Activated T-cell treated with anti-CD3 and anti-CD28 coated beads for 24 hours (primary cell): ENCODE measurements at regions not wholly inside any gene's neighbourhood (a gene's known extent, or its start where the extent isn't known, plus 50 kb on each side); places are given as distances from the start of the nearest gene placed in this dataset.
"Not testable (repeated sequence)": the region's sequence is repeated elsewhere in the genome, so short reads cannot be mapped to it uniquely, and the experiment has no call there.

Source experiments
- DNase-seq: peaks from one replicate; pipeline ENCODE4 v3.0.0-alpha.2; 2020; ENCODE audit warnings: low read depth

DNA sequence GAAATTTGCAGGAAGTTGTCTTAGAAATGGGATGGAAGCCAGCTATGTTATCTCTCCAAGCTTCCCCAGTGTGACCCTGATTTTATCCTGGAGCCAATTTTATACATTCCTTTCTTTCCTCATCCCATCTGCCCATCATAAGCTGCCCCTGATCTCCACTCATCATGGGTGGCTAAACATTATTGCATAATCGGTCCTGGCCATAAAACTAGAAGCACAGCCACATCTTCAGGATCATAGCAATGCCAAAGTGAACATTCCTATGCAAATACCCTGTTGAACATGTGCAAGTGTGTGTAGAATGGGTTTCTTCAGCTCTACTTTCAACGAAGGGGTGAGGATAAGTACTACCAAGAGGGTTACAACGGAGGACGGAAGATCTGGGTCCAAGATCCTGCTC lies 50.6 kb upstream of the COG2 start:
- DNase-seq, result no peak

GRCh38 chr1:230589951-230590350 lies 52.3 kb upstream of the COG2 start:
- no peak for DNase-seq

GRCh38 chr1:230588323-230588746 lies 53.9 kb upstream of the COG2 start:
- no peak for DNase-seq

DNA sequence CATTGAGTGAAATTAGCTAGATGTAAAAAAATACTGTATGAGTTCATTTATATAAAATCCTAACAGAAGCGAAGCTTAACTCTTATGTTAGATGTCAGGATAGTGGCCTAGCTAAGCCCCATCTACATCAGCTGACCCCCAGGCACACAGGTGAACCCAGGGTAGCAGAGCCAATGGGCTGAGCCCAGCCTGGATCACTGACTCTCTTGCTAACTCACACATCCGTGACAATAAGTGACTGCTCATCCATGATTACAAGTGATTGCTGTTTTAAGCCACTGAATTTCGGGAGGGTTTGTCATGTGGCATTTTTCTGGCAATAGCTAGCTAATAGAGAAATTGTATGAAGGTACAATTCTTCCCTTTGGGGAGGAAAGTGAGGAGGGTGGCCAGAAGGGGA lies 55.2 kb upstream of the COG2 start:
- no peak for DNase-seq

- DNase-seq, result no peak
These were observed 57.6 kb upstream of the COG2 start for GRCh38 chr1:230584660-230585059.

- no peak for DNase-seq
These were observed 60.7 kb upstream of the COG2 start for GRCh38 chr1:230581446-230582079.

- DNase-seq, result no peak
These were observed 63.7 kb upstream of the COG2 start for GRCh38 chr1:230578616-230579015.

- DNase-seq, result no peak
These were observed 64.7 kb upstream of the COG2 start for GRCh38 chr1:230577537-230577936.

GRCh38 chr1:230575886-230576500 lies 66.3 kb upstream of the COG2 start:
- DNase-seq, result no peak

DNA sequence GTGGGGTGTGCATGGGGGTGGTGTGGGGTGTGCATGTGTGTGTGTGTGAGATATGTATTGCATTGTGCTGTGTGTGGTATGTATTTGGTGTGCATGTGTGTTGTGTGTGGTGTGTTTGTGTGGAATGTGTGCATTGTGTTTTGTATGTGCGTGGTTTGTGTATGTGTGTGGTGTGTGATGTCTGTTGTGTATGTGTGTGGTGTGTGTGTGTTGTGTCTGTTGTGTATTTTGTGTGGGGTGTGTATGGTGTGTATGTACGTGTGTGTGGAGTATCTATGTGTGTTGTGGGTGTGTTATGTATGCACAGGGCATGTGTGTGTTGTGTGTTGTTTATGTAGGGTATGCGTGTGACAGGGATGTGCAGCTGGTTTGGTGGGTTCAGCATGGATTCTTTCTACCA lies 67.8 kb upstream of the COG2 start:
- DNase-seq, result no peak

DNA sequence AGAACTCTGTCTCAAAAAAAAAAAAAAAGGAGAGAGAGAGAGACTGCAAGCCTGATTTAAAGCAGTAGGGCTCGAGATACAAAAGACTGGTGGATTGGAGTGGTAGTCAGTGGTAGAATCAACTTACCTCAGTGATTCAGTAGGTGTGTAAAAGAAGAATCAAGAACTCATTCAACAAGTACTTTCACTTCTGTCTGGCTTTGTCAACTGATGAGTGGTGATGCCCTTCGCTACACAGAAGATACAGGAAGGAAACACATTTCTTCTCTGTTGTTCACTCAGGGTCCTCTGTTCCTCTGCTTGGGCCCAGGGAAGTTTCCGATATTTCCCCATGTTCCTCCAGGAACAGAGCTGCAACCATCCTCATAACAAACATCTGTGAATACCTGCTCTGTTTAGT lies 68.6 kb upstream of the COG2 start:
- DNase-seq, result no peak

DNA sequence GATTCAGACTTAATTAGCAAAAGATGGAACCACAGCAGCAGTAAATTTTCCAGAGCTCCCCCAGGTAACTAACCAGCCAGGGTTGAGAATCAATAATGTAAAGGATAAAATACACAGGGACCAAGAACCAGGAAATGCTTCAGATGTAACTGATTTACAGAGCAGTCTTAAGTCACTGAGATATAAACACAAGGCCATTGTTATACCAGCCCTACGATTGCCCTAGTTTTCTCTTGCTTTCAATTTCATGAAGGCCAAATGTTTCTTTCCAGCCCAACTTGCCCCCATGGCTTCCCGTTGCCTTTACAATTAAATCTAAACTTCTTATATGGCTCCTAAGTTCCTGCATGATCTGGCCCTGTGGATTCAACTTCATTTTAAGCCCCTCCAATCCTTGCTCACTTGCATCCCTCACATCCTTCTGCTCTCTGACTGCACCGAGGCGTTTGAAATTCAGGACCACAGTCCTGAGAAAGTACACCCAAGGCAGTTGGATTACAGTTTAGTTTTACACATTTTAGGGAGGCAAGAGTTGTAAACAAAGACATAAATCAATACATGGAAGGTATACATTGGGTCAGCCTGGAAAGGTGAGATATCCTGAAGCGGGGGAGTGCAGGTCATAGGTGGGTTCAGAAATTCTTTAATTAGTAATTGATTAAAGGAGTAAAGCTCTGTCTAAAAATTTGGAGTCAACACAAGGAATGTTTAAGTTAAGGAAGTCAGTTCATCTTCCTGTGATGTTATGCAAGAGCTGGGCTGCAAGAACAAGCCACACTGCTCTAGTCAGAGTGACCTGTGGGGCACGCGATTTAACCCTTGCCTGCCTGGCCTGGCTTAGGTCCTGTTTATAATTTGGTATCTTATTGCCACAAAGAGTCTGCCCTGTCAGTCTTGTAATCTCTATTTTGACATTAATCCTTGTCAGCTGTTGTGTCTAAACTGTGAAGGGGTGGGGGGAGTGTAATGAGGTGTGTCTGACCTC lies 69.9 kb upstream of the COG2 start:
- no peak for DNase-seq

DNA sequence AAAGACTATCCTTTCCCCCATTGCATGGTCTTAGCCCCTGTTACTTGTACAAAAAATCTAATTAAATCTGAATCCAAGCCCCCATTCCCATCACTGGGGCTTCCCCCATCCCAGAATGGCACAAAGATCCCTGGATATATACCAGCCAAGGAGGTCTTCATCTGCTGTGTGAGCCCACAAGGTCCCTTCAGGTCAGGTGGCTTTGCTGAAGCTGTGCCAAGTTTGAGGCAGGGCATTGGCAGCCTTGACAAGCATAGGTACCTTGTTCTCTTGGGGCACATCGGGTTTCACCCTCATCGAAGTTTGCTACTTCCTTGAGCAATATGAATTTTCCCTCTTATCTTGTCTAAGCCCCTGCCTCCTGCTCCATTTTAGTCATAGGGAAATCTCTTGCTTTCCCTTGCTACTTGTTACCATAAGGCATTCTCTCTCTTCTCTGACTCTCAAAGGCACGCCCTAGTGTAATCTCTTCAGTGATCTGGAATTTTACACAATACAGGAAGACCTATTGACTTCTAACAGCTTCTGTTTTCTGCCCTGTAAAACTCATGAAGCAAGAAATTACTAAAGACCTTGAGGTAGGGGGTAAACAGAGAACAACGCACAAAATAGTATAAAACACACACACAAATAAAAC lies 71.4 kb upstream of the COG2 start:
- DNase-seq, result no peak

GRCh38 chr1:230569201-230569600 lies 73.1 kb upstream of the COG2 start:
- no peak for DNase-seq

GRCh38 chr1:230568676-230569075 lies 73.6 kb upstream of the COG2 start:
- DNase-seq, result no peak

DNA sequence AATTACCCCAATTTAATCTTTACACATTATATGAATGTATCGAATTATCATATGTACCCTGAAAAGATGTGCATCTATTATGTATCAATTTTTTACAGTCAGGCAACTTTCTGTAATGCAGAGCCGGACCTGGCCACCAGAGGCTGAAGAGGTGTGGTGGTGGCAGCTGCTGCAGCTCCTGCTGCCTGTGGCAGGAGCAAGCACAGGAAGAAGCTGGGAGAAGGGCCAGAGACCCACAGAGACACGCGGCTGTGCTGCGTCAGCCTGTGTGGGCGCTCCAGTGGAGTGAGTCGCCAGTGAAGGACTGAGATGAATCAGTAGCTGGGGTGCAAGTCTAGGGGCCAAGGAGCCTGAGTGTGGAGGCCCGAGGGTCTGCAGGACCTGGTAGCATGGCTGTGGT lies 74.3 kb upstream of the COG2 start:
- no peak for DNase-seq

- no peak for DNase-seq
These were observed 75.1 kb upstream of the COG2 start for GRCh38 chr1:230567221-230567575.

DNA sequence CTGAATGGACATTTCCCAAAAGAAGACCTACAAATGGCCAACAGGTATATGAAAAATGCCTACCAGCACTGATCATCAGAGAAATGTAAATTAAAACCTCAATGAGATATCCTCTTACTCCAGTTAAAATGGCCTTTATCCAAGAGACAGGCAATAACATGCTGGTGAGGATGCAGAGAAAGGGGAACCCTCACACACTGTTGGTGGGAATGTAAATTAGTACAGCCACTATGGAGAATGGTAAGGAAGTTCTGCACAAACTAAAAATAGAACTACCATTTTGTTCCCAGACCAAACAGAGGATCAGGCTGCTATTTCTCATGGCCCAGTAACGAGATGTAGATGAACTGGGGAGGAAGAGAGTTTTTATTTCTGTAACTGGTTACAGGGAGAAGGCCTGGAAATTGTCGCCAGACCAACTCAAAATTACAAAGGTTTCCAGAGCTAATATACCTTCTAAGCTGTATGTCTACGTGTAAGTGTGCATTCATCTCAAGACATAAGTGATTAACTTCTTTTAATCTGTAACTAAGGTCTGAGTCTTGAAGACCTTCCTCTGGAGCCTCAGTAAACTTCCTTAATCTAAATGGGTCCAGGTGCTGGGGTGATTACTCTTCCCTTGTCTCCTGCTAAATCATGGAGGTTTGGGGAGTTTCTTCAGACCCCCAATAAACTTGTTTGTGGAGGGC lies 75.6 kb upstream of the COG2 start:
- not testable (repeated sequence) for DNase-seq

DNA sequence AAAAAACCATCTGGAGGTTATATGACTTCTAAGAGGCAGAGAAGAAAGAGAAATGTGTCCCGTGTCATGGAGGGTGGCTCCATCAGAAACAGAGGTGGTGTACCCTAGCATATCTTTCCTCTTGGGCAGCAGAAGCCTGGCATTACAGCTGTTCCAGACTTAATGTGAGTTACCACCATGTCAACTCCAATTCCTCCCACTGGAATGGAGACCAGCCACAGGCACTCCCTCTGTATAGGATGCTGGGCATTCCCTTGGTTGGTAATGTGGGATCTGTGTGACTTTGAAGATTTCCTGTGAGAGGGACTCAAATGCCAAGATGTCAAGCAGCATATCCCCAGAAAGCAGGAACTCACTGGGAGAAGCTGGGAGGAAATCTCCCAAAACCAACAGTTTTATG lies 77.1 kb upstream of the COG2 start:
- DNase-seq, result no peak

GRCh38 chr1:230563591-230563990 lies 78.7 kb upstream of the COG2 start:
- DNase-seq, result no peak

DNA sequence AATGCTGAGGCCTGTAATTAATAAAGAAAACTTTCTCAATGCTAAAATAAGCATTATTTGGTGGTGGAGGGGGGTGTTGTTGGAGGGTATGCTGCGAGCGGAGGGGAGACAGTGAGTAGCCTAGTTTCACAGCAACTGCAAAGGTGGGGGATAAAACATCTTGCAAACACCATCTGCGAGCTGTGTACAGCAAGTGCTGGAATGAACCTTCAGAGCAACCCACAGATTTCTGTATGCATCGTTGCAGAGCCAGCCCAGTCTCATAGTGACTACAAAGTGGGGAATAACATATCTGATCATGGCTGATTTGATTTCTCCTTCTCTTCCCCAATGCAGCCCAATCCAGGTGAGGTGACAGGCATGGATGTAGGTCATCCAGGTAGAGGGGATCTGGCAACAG lies 80.7 kb upstream of the COG2 start:
- no peak for DNase-seq

DNA sequence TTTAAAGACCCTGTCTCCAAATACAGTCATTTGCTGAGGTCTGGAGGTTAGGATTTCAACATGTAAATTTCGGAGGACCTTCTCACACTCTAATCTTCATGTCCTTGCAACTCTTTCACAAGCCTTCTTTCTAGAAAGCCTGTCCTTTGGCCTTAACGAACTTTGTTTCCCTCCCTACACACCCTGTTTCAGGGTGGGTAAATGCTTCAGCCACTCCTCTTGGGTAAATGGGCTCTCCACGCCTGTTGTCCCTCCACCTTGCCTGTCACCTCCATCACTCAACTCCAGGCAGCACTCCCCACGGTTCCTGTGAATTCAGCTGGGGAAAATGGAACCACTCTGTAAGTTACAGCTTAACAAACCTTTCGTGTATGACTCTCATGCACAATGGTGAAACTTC lies 84.0 kb upstream of the COG2 start:
- DNase-seq, result no peak
